HG03097 (cell line): ENCODE measurements at regions not wholly inside any gene's neighbourhood (a gene's known extent, or its start where the extent isn't known, plus 50 kb on each side); places are given as distances from the start of the nearest gene placed in this dataset.

Source experiments
- ATAC-seq: cut with Tn5 transposase; IDR thresholded peaks from one replicate; pipeline ENCODE4 v1.9.1; 2021; ENCODE audit not compliant: unreplicated experiment, low FRiP score

DNA sequence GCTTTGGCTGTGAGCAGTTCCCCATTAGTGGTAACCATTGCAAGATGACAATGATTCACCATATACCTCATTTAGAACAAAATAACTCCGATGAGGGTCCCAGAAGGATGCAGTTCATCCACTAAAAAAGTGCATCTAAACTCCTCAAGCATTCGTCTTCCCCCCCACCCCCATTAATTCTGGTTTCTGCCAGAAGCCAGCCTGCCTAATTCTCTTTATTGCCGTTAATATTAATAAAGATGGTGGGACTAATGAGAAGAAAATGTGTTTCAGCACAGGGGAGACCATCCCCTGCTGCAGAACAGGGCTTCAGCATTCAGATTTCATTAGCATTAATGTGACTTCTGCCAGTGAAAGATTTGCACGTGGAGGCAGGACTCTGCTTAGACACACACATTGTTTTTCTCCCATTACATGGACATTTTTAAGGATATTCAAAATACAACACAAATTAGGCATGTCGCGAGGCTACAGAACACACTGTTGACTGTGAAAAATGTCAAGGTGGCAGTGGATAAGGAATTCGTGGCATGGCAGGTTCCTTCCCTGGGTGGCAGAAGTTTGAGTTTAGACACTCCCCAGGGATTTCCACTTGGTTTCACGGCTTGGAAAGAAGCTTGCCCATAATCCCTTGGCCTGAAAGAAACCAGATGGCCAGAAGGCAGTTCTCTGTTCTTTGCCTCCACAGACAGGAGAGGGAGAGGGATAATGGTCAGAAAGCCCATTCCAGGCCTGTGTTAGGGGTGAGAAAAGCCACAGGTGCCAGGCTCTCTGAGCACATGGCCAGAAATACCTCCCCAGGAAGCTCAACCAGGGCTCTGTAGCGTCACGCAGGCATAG is 236.5 kb downstream of the FOXO1 start:
- ATAC-seq: no peak

DNA sequence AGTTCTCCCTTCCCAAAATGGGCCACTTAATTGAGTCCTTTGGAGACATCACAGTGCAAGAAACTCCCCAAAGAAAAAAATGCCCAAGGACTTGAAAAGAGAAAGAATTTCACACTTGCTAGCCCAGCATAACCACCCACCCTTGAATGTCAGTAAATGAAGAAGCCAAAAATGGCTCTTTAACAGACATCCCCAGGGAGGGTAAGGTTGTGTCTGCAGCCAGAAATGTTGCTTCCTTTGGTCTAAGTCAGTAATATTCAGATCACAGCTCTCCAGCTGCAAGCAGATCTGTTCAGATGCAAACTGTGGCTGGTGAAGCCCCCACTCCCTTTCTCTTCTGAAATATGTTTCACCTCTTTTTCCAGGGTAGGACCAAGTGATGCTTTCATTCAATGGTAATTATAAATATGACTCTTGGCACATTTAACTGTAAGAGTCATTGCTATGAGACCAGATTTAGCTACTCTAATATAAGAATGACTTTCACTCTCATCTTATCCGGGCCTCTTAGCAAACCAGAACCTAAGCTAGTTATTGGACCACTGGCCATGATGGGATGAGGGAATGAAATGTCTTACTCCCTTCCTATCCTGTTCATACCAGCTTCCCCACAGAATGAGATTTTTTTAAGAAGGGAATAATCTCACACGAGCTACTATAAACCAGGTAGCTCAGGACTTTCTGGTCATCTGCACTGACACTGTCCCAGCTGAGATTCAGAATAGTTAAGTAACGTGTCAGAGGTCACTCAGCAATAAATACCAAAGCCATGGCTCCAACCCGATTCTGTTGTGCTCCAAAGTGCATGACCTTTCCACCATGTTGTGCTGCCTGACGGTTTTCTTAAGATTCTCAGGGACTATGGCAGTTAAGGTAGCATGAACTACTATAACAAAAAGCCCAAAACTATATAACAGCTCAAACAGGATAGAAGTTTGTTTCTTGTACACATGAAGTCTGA is 234.1 kb downstream of the FOXO1 start:
- ATAC-seq: peak; percentile 45

DNA sequence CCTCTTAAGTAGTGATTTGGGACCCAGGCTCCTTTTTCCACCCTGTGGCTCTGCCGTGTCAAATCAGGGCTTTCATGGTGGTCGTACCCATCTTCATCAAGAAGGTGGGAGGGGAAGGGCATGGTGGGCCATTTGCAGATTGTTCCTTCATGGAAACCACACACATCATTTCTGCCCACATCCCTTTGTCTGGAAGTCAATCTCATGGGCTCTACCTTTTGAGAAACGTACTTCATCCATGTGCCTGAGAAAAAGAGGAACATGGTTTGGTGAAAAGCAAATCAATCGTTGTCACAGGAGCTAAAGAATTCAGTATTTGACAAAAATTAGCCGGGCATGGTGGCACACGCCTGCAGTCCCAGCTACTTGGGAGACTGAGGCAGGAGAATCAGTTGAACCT is 233.4 kb downstream of the FOXO1 start:
- ATAC-seq: no peak

DNA sequence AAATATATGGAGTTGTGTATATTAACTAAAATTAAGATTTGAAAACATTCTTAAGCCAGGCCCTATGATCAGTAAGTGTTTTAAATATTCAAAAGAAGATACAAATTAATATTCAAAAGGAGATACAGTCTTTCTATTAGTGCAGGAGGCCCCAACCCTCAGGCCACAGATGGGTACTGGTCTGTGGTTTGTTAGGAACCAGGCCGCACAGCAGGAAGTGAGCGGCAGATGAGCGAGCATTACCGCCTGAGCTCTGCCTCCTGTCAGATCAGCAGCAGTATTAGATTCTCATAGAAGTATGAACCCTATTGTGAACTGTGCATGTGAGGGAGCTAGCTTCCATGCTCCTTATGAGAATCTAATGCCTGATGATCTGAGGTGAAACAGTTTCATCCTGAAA is 232.9 kb downstream of the FOXO1 start:
- no peak for ATAC-seq

DNA sequence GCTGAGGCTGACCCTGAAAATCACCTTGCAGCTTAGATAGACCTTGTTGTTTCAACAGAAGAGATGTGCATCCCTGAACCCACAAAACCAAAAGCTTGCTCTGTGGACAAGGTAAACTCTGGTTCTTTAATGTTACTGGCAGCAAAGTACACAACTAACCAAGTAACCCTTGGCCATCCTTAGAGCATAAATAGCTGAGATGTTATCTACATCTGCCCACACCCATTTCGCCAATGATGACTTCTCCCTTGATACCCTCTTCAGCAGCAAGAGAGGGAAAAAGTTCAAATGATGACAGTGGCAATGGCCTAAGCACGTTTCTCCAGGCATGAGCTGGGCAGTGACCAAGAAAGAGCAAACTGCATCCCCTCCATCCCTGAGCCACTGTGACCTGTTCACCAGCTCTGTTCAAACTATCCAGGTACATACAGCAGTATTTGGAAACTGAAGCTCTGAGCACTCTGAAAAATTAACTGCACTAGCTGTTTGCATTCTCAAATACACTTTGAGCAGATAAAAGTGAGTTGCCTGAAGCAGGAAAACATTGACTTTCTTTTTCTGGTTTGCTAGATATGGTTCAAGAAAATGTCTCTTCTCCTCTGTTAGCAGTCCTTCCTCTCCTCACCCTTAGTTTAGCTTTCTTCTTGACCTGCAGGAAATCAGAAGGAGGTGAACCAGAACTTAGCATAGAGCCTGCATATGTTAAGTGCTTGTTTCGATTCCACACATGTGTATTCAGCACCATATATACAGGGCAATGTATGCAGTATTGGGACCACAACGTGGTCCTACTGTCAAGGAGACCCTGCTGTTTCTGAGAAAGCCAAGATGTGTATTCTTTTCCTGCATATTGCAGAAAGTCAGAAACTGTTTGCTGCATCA is 231.7 kb downstream of the FOXO1 start:
- no peak for ATAC-seq

DNA sequence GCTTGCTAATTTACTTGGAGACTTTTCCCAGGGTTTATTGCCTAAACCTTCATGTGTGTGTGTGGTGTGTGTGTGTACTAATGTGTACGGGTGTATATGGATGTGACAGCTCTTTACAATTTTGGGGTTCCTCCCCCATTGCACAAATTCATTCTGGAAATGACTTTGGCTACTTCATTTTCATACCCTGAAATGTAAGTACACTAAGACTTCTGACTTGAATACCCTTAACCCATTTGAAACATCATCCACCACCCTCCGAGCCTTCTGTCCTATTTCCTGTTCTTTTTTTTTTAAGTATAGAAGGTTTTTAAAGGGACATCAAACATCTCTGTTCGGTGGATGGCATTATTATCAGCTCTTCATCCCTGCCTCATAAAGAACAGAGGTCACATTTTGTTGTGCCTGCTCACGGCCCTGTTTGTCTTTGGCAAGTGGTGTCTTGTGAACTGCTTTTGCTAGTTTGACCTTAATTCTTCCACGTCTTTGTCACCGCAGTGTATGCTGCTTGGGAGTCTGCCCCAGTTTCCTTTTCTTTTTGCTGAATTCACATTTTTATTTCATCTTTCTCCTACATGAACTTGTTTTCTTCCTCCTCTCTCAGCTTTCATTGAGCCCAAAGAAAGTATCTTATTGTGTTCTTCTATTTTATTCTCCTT is 228.3 kb downstream of the FOXO1 start:
- no peak for ATAC-seq

DNA sequence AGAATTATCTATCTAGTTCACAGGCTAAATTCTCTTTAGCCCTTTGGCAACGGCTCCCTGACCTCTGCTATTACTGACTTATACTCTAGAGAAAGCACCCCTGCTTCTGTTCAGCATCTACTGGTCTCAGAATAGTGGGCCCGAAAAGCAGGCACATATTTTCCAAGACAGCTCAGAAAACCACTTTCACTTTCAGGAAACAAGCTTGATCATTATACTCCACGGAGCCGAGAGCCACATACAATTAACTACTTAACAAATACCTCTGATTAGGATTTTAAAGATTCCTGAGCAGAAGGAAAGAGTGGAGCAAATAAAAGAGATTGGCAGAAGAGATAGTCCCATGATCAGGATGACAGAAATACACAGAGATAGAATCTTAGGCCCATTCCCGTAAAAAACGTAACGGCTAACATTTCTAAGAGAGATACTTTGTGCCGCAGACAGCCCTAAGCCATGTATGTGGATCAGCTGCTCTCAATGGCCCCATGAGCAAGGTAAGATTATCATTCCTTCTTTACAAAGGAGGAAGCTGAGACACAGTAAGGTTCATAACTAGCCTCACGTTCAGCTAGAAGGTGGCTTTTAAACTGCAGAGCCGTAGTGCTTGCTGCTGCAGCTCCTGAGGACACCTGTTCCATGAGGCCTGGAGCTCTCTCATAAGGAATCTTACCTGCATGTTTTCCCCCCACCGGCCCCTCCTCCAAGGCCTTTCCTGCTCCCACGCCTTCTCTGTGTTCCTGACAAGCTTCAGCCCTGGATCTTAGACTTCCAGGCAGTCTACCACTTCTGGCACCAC is 227.2 kb downstream of the FOXO1 start:
- ATAC-seq: no peak

DNA sequence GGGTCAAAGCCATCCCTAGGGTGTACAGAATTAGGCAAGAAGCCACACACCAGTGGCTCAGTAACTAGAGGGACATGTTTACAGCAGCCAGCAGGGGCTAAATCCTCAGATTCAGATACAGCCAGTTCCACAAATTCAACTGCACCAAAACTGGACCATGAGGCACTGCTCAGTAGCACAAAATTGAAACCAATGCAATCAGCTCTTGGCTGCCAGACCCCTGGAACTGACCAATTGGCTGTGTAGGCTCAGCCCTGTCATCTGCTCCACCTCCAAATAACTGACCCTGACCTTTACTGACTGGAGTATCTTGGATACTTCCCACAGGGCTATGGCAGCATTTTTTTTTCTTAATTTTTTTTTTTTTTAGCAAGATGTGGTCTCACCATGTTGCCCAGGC is 226.5 kb downstream of the FOXO1 start:
- ATAC-seq: no peak

DNA sequence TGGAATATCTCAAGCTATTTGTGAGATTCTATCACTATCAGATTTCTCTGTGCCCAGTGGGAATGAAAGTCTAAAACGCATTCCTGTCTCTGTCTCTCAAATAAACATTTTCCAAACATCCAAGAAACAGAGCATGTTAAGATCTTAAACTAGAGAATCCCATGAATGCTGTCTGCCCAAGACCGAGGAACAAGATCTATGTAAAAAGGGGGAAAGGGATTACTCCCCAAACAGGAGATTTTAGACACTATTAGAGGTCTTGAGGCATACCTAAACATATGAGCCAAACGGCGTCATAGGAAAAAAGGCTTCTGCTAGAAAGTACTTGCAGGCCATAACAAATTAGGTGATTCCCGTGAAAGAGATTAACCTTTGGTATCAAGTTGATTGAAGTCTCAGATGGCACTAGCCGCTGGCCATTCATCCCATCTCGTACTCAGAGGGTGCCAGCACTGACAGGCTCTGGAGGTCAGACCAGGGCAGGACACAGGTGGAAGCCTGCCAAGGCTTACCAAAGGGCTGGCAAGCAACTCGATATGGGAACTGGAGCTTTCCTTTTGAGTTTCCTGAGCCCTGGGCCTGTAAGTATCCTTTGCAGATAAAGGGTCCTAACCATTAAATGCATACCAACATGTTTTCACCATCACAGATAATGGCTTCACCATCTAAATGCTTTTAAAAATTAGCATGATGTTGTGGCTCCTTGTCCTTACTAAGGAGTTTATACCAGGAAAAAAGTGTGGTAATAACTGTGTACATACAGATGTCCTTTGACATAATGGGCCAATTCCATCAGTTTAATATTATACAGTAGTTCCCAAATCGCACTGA is 225.2 kb downstream of the FOXO1 start:
- ATAC-seq: no peak

DNA sequence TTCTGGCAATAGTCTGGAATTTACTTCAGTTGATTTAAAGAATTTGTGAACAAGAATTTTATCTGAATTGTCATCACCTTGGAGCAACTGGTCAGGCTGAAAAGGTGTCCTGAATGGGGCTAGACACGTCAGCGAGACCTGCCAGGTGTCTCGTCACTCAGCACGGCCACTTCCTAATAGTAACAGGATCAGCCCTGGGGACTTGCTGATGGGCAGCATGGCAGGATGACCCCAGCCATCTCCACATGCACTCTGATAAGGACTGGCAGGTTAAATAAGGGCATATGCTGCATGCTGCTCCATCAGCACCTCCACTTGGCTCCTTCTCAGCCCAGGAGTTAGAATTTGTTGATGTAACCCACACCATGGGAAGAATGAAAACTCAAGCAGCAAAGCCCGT is 224.2 kb downstream of the FOXO1 start:
- ATAC-seq: no peak

DNA sequence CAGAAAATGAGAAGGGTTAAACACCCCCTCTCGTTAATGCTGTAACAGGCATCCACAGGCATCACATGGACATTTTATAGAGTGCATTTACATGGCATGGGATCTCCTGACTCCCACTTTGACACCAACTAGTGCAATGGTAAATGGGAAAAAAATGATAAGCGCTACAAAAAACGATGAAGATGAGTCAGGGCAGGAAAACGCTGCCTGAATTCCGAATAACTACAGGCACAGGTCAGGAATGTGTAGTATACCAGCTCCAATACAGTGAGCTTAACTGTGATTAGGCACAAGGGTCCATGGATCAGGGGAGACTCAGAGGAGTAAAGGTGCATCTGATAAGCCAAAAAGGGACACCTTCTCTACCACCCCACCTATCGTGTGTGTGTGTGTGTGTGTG is 223.6 kb downstream of the FOXO1 start:
- ATAC-seq: no peak

DNA sequence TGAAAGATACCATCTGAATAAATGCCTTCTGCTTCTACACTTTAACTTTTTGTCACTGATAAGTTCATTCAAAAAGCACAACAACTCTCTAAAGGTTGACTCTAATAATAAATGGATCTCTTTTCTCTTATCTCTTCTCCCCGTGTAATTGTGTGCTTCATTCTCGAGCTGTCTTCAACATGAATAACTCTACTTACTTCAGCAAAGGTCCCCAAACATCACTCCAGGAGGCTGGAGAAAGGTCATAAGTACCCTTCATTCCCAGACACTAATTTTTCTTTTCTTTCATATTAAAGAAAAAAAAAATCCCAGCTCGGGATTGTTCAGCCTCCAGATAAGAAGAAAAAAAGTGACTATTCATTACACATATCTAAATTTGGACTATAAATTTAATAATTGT is 222.2 kb downstream of the FOXO1 start:
- no peak for ATAC-seq

DNA sequence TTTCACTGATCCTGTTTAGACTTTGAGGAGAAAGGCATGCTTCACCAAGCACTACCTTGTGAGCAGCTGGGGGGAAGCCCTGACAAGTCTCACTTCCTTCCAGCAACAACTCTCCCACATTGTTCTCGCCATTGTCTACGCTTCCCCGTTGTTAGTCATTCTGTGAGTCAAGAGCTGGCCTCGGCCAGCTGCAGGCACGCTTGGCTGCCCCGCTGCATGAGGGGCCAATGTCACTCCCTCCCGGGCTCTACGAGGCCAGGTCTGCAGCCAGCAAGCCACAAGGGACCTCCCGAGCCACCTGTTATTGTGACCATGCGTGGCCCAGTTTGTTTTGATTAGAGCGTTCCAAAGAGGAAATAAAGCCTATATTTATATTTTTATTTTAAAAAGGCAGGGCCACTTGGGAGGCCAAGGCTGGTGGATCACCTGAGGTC is 220.9 kb downstream of the FOXO1 start:
- ATAC-seq: peak; percentile 98

DNA sequence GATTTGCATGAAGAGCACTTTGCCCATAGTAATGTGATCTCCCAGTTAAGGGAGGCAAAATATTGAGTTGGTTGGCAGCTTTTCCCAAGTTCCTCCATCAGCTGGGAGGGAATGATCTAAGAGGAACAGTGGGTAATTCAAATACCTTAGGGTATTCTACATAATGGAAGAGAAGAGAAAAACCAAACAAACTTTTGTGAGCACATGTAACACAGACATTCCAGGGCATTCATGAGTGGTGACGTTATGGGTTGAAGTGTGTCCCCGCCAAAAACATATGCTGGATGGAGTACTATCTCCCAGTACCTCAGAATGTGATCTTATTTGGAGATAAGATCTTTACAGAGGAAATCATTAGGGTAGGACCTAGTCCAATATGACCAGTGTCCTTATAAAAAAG is 220.1 kb downstream of the FOXO1 start:
- no peak for ATAC-seq

DNA sequence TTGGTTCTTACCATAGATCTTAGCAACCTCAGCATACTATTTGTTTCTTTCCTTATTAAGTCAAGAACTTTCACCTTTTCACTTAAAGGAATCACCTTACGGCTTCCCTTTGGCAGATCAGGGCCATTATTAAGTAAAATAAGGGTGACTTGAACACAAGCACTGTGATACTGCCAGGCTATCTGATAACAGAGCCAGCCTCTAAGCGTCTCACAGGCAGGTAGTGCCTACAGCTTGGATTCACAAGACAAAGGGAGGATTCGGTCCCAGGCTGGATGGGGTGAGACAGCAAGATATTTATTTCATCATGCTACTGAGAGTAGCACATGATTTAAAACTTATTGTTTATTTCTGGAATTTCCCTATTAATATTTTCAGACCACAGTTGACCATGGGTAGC is 218.6 kb downstream of the FOXO1 start:
- no peak for ATAC-seq

DNA sequence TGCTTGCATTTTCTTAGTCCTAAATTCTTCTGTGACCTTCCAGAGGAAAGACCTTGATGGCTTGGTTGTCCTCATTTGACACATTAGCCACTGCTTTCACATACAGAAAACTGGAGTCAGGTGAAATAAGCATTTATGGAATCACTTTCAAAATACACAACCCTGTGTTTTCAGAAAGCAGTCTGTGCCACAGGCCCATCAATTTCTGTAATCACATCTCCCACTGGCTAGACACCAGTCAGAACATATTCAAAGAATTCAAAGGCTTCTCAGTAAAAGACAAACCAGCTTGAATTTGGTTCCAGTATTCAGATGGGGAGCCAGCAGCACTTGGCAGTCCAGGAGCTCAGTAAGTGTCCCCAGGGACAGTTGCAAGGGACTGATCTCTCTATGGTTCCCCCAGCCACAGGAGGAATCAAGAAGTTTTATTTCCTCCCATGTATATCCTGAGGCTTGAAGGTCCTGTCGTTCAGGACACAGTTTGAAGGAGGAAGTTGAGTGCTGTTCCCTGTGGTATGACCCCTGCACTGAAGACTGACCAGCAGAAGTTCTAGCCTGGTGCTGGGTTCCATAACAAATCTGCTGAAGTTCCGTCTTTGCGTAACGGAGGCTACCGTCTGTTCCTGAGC is 214.3 kb downstream of the FOXO1 start:
- no peak for ATAC-seq

DNA sequence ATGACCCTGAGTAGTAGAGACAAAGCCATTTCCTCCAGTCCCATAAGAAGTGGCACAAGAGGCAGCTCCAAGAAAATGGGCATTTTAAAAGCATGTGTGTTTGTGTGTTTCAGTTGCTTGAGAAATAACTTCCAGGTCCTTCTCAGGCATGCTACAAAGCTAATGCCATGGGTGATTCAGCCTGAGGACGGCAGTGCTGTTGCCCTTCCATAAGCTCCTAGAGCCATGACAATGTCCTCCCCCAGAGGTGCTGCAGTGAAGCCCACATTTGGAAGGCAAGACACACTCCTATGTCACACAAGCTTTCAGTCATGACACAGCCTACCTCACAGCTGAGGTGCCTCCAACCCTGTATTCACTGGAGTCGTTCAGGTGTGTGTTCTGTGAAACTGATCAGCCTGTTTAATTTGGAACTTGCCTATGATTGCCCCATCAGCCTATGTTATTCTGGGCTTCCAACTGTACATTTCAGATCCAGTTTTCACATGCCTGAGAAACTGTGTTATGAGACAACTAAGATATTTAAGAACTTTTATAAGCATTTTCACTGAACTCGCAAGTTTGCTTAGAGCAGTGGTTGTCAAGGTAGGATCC is 213.6 kb downstream of the FOXO1 start:
- ATAC-seq: no peak
